ENCODE measurements at regions not wholly inside any gene's neighbourhood (a gene's known extent, or its start where the extent isn't known, plus 50 kb on each side); places are given as distances from the start of the nearest gene placed in this dataset.

DNA sequence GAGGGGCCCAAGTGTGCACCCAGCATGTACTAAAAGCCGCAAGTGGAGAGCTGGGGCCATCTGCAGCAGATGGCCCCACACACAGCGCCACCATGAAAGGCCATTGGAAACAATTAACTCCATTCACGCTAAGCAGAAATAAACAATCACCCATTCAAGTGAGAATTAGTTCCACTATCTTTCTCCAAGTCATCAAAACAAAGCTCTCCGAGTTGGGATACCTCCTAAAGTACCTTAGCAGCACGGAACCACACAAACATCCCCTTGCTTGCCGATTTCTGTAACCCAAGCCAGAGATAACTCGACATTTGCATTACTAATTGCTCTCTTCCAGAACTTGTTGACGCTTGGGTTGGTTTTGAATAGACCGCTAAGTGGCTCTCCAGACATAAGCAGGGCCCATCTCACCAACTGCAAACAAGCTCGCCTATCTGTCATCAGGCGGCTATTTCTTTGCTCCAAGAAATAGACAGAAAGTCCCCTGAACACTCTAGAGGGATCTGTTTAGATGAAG lies 840.6 kb upstream of the SALL3 start:
- H3K36me3 ChIP-seq, result no peaks in the 10 kb centered on the region
- no peak for DNase-seq
- no peaks in the 10 kb centered on the region for H3K9me3 ChIP-seq
- H3K4me3 ChIP-seq, result no peak overlapping the region
- 0 out of 2 replicates have a peak, but pooled peaks cover 2% of the 10 kb centered on the region for H3K27me3 ChIP-seq

DNA sequence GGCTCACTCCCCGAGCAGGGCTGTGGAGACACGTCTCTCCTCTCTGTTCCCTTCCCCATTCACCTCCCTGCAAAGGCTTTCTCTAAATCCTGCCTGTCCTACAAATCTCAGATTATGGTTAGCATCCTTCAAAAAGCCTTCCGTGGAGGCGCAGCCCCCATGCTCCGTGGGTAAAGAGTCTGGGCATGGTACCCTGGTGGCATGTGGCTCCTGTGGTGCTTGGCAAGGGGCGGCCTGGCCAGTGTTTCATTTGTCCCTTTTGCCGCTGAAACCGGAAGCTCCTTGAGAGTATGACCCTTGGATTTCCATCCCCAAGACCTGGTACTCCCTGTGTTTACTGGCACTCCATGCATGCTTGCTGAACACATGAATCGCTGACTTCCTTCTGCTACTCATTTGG lies 839.3 kb upstream of the SALL3 start:
- H3K9me3 ChIP-seq, result no peaks in the 10 kb centered on the region

DNA sequence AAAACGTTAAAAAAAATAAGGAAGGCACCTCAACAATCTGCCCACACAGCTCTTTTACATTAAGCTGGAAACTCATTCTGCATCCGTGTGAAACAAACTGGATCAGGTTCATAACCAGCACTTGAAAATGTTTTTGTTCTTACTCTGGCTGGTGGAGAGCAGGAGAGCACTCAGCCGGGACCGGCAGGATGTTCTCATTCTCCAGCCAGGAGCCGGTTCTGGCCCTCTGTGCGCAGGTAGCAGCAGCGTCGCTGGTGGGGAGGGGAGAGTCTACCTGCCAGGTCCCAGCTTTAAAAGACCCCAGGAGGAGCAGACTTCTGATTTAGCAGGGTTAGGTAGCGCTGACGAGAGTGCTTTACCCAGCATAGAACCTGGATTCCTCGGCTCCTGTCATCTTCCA lies 834.9 kb upstream of the SALL3 start:
- Histone ChIP-seq H3K9me3 (no peaks in the 10 kb centered on the region), H3K27me3 (0 out of 2 replicates have a peak, but pooled peaks cover 2% of the 10 kb centered on the region), H3K4me3 (no peak overlapping the region), H3K36me3 (no peaks in the 10 kb centered on the region)
- DNase-seq, result no peak

More for the DNA sequence above, 839.3 kb upstream of the SALL3 start:
- no peaks in the 10 kb centered on the region for H3K36me3 ChIP-seq
- 0 out of 2 replicates have a peak, but pooled peaks cover 2% of the 10 kb centered on the region for H3K27me3 ChIP-seq
- H3K4me3 ChIP-seq, result no peak overlapping the region
- no peak for DNase-seq

DNA sequence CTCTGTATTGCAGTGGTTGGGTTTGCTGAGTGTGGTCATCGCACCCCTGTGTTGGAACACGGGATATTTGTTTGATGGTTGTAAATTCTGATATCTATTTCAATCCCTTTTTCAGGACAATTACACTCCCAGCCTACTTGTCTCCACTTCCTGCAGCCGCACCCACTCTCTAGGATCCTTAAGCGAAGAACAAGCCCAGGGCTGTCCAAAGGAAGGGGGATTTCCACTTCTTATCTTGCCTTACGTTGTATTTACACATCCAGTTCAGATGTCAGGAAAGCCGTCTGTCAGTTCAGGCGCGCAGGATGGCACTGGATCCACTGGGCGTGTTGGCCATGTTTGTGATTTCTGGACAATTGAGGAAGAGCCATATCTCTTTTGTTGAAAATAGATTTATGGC lies 834.5 kb upstream of the SALL3 start:
- no peak for DNase-seq
- H3K9me3 ChIP-seq, result no peaks in the 10 kb centered on the region
- H3K27me3 ChIP-seq, result 0 out of 2 replicates have a peak, but pooled peaks cover 2% of the 10 kb centered on the region
- H3K4me3 ChIP-seq, result no peak overlapping the region
- no peaks in the 10 kb centered on the region for H3K36me3 ChIP-seq

DNA sequence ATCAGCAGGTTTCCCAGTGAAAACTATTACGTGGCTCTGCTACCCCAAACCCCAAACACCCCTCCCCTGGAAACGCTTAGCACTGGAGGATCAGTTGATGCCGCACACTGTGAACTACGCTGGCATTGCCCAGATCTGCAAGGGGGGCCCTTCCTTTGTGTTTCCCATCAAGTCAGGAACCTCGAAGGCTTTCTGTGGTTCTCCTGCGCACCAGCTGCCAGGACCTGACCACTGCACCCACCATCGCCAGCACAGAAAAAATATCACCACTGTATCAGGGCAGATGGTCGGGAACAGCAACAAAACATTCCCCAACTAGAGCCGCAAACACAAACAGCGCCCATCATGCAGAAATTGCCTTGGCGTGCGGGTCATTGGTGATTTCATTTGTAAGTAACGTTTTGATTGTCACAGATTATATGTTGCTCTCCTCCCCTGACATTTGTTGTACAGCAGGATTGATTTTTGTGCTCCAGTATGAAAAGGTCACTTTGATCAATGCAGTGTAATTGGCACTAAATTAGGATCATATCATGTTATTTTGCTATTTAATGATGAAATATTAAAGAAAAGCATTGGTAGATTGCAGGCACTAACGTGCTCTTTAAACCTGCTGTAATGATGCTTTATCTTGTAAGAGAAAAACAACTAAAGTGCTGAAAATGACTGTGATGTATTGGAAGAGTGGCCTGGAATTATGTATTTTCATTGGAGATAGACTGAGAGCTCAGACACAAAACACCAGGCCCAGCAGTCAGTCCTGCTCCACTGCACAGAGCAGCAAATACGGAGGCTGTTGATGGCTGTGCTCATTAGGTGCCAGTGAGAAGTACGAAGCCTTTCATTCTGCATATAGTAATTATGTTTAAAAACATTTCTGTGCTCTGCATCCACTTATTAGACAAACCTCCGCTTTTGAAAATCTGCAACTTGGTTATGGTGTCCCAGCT lies 833.2 kb upstream of the SALL3 start:
- H3K27me3 ChIP-seq, result 0 out of 2 replicates have a peak, but pooled peaks cover 2% of the 10 kb centered on the region
- H3K9me3 ChIP-seq, result no peaks in the 10 kb centered on the region
- H3K4me3 ChIP-seq, result no peak overlapping the region
- no peaks in the 10 kb centered on the region for H3K36me3 ChIP-seq
- no peak for DNase-seq

DNA sequence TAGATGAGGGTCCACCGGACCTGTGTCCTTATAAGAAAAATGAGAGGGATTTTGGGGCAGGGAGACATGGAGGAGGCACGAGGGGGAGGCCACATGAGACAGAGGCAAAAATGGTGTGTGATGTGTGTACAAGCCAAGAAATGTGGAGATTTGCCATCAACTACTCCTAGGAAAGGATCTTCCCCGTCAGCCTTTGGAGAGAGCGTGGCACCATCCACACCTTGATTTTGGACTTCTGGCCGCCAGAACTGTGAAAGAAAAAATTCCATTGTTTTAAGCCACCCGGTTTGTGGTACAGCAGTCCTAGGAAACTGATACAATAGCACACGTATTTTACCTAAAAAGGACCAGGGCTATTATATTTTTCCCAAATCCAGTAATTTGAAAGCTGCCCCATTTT lies 829.0 kb upstream of the SALL3 start:
- DNase-seq, result no peak
- Histone ChIP-seq H3K27me3 (no peaks in the 10 kb centered on the region), H3K9me3 (no peaks in the 10 kb centered on the region)

DNA sequence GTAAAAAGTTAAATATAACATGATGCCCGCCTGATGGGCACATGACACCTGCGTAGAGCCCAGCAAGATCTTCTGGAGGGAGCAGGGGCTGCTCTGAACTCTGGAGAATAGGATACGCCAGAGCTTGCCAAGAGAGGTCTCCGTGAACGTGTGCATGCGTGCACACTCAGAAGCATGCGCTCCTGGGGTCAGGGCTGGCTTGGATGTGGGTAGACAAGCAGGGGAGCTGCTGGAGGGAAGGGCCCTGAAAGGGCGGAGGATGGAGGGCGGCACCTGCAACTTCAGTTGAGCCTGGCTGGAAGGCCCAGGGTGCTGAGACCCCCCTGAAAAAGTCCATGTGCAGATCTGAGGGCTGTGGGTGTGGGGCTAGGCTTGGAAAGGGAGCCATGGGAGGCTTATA lies 828.4 kb upstream of the SALL3 start:
- no peak for DNase-seq
- no peak overlapping the region for H3K4me3 ChIP-seq
- no peaks in the 10 kb centered on the region for H3K36me3 ChIP-seq
- no peaks in the 10 kb centered on the region for H3K9me3 ChIP-seq
- no peaks in the 10 kb centered on the region for H3K27me3 ChIP-seq

More for the DNA sequence above, 829.0 kb upstream of the SALL3 start:
- H3K36me3 ChIP-seq, result no peaks in the 10 kb centered on the region
- no peak overlapping the region for H3K4me3 ChIP-seq

DNA sequence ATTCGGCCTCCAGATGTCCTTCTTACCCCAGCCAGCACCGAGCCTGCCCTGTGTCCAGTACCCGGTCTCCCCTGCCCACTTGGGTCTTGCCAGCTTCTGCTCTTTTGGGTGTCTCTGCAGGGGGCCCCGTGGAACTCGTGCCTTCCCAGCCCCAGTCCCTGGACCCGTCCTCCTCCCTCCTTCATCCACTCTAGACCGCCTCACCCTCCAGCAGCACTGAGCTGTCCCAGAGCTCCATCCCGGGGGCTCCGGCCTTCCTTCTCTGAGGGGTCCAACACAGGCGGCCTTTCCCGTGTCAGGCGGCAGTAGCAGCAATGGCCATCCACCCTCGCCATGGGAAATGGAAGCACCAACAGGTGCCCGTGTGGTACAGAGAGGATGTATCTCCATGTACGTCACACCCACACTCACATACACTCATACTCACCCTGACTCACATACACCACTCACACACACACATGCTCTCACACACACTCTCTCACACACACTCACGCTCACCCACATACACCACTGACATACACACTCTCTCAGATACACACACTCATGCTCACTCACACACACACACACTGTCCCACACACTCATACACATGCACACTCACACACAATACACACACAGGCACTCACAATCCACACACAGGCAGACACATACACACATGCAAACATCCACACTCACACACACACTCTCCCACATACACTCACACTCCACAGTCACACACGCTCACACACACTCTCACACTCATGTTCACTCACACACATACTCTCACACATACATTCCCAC lies 827.5 kb upstream of the SALL3 start:
- no peaks in the 10 kb centered on the region for H3K27me3 ChIP-seq
- no peak for DNase-seq
- H3K4me3 ChIP-seq, result no peak overlapping the region
- H3K36me3 ChIP-seq, result no peaks in the 10 kb centered on the region
- no peaks in the 10 kb centered on the region for H3K9me3 ChIP-seq

DNA sequence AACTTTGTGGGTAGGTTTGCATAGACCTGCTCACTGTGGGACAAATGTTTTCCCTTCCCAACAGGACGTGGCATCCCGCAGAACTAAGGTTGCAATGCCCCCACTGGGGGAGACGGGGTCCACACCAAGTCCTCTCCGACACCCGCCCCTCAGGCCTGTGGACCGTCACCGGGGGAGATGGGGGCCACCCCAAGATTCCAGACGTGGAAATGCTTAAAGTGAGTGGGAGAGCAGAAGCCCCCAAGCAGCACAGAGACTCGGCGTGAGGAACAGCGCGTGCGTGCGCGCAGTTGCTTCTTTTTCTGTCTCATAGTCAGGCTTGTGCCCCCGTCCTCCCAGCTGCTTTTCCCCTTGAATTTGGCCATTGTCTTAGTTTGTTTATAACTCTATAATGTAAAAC lies 826.3 kb upstream of the SALL3 start:
- no peak overlapping the region for H3K4me3 ChIP-seq
- no peaks in the 10 kb centered on the region for H3K9me3 ChIP-seq
- H3K27me3 ChIP-seq, result no peaks in the 10 kb centered on the region
- DNase-seq, result no peak
- no peaks in the 10 kb centered on the region for H3K36me3 ChIP-seq

DNA sequence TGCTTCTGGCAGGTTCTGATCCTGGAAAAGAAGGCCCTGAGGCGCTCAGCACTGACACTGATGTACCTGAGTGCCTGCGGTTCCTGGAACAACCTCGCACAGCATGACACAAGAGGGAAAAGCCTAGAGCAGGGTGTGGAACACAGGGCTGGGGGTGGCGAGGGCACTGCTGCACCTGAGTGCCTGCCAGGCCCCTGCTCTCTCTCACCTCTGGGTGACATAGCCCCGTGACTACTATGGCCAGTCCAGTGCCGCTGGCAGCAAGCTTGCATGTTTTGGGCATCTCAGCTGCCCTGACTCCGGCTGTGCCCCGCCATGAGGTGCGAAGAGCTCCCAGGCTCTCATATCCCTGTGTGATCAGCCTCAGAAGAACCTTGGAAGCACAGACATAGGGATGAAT lies 825.2 kb upstream of the SALL3 start:
- Histone ChIP-seq H3K4me3 (no peak overlapping the region), H3K9me3 (no peaks in the 10 kb centered on the region), H3K36me3 (no peaks in the 10 kb centered on the region), H3K27me3 (no peaks in the 10 kb centered on the region)
- no peak for DNase-seq

DNA sequence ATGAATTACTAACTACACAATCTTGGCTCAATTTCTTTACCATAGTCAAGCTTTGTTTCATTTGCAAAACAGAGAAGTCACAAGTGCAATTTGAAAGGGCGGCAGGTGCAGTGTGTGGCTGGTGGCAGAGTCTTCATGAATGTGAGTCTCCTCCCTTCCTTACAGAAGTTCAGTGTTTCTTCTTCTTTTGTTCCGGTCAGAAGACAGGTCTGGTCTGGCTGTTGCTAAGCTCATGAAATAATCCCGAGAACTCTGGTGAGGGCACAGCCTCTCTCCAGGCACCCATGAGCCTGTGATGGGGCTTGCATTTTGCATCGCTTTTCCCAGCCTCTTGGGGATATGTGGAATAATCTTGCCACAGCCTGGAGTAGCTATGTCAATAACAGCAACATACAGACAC lies 824.8 kb upstream of the SALL3 start:
- Histone ChIP-seq H3K36me3 (no peaks in the 10 kb centered on the region), H3K27me3 (no peaks in the 10 kb centered on the region), H3K4me3 (no peak overlapping the region), H3K9me3 (no peaks in the 10 kb centered on the region)
- DNase-seq, result no peak

DNA sequence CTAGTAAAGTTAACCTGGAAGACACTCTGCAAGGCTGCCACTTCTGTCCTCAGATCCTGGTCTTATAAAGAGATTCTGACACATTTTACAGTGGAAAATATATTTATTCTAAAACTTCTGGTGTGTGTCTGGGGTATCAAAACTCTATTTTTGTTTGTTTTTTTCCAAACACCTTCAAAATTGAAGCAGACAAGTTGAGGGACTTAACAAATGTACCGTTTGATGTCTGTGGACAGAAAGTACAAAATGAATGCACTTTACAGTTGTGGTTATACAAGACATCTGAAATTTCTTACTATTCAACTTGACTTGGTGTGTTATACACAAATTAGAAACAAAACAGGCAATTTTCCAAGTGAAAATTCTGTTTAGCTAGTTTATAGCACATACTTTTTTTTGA lies 823.2 kb upstream of the SALL3 start:
- no peaks in the 10 kb centered on the region for H3K9me3 ChIP-seq
- H3K4me3 ChIP-seq, result no peak overlapping the region
- no peaks in the 10 kb centered on the region for H3K36me3 ChIP-seq
- no peaks in the 10 kb centered on the region for H3K27me3 ChIP-seq
- no peak for DNase-seq

DNA sequence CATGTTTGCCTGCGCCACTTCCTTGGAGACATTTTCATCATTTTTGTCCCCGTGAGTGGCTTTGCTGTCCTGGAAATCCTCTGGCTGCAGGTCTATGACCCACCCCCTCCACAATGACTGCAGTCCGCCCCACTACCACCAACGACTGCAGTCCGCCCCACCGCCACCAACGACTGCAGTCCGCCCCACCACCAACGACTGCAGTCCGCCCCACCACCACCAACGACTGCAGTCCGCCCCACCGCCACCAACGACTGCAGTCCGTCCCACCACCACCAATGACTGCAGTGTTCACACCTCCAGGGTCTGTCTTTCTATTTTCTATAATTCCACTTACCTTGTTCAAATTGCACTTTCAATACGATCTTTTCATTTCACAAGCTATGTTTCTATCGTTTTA lies 820.7 kb upstream of the SALL3 start:
- Histone ChIP-seq H3K9me3 (no peaks in the 10 kb centered on the region), H3K36me3 (no peaks in the 10 kb centered on the region), H3K27me3 (no peaks in the 10 kb centered on the region), H3K4me3 (no peak overlapping the region)
- DNase-seq, result no peak

DNA sequence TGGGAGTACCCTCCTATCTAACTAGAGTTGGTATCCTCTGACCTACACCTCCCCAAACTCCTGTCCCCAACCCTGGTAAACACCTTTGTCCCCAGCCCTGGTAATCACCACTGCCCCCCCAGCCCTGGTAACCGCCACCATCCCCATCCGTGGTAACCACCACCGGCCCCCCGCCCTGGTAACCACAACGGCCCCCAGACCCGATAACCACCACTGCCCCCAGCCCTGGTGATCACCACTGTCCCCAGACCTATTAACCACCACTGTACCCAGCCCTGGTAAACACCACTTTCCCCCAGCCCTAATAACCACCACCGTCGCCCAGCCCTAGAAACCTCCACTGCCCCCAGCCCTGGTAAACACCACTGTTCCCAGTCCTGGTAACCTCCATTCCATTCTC lies 820.2 kb upstream of the SALL3 start:
- Histone ChIP-seq H3K4me3 (no peak overlapping the region), H3K9me3 (no peaks in the 10 kb centered on the region), H3K27me3 (no peaks in the 10 kb centered on the region), H3K36me3 (no peaks in the 10 kb centered on the region)
- no peak for DNase-seq

DNA sequence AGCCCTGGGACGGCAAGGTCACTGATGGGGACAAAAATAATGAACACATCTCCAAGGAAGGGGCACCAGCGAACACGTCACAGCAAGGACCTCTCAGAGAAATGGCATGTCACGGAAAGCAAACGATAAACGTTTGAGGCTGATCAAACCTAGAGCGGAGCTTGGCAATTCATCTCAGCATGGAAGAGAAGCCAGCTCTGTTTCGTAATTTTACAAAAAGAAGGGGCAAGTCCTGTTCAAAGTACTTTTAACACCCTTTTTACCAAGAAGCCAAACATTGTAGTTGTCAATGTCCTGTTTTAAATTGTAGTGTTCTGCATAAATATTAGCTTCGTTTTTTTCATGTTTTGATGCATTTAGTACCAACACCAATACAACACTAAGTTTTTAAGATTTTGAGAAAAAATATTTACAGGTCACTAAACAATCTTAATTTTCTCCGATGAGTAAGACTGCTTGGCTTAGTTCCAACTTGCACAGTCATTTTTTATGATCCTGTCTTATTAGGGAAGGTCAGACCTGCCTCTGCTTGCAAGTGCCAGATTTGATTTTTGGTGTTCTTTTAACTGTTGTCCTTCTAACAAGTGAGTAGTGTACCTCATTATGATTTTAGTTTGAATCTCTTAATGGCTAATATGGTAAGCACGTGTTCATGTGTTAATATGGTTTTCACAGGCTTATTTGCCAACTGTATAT lies 818.5 kb upstream of the SALL3 start:
- H3K36me3 ChIP-seq, result no peaks in the 10 kb centered on the region
- DNase-seq, result no peak

DNA sequence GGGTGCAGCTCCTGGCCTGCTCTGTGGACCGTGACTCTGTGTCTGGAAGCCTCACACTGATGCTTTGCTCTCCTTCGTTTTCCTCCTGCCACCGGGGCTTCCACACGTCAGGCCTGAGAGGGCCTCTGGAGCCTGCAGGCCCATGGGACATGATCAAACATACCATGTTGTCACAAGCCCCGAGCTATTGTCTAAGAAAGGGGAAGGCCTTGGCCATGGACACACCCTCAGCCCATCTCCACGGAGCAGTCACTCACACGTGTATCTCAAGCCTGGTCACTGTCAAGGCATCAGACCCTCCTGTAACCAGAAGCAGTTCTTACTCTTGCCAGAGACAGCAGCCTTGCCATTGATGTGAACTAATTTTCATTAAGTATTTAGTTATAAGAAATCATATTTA lies 814.1 kb upstream of the SALL3 start:
- Histone ChIP-seq H3K36me3 (no peaks in the 10 kb centered on the region), H3K27me3 (no peaks in the 10 kb centered on the region), H3K9me3 (no peaks in the 10 kb centered on the region), H3K4me3 (no peak overlapping the region)
- DNase-seq, result no peak

More for the DNA sequence above, 818.5 kb upstream of the SALL3 start:
- Histone ChIP-seq H3K9me3 (no peaks in the 10 kb centered on the region), H3K27me3 (no peaks in the 10 kb centered on the region), H3K4me3 (no peak overlapping the region)

DNA sequence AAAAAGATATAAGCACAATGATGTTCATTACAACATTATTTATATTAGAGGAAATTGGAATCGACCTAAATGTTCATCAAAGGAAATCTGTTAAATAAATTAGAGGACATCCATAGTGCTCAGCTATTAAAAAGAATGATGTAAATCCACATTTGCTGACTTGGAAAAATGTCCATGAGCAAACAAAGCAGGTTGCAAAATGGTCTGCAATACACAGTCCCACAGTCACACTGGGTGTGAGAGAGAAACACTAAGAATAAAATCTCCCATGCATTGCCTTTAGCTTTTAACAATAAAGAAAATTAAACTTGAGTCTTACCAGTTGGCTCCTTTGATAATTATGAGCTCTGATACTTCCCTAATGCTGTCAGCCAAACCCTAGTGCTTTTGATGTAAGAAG lies 811.1 kb upstream of the SALL3 start:
- Histone ChIP-seq H3K36me3 (no peaks in the 10 kb centered on the region), H3K27me3 (no peaks in the 10 kb centered on the region), H3K4me3 (no peak overlapping the region), H3K9me3 (no peaks in the 10 kb centered on the region)
- DNase-seq, result no peak
